Endodermal cell (in vitro differentiated cells): ENCODE measurements at regions not wholly inside any gene's neighbourhood (a gene's known extent, or its start where the extent isn't known, plus 50 kb on each side); places are given as distances from the start of the nearest gene placed in this dataset.

ENCODE experiments used
- DNase-seq: peaks from one replicate; pipeline ENCODE4 v3.0.0-alpha.2; 2017
- H3K27ac ChIP-seq: 2 replicates; pipeline ENCODE4 v1.5.1; 2013; ENCODE audit warnings: mild to moderate bottlenecking, low read depth, low read length, moderate library complexity
- H3K27me3 ChIP-seq: 2 replicates; pipeline ENCODE4 v1.6.1; 2013; ENCODE audit warnings: mild to moderate bottlenecking, low read length, moderate library complexity; ENCODE audit not compliant: insufficient read depth, control insufficient read depth, poor library complexity, severe bottlenecking
- H3K36me3 ChIP-seq: 2 replicates; pipeline ENCODE4 v1.7.0; 2013; ENCODE audit warnings: mild to moderate bottlenecking, low read length, moderate library complexity; ENCODE audit not compliant: control insufficient read depth, insufficient read depth
- H3K4me1 ChIP-seq: one replicate; pipeline ENCODE4 v1.7.0; 2013; ENCODE audit warnings: low read length; ENCODE audit not compliant: control insufficient read depth, insufficient read depth
- H3K4me3 ChIP-seq: 2 replicates; pipeline ENCODE4 v1.5.1; 2013; ENCODE audit warnings: mild to moderate bottlenecking, low read length, moderate library complexity
- H3K9ac ChIP-seq: 2 replicates; pipeline ENCODE4 v1.6.1; 2013; ENCODE audit warnings: mild to moderate bottlenecking, low read length, moderate library complexity; ENCODE audit not compliant: poor library complexity, severe bottlenecking; ENCODE audit errors: extremely low read depth
- H3K9me3 ChIP-seq: 2 replicates; pipeline ENCODE4 v1.6.1; 2013; ENCODE audit warnings: mild to moderate bottlenecking, low read length, moderate library complexity; ENCODE audit not compliant: control insufficient read depth
- H3K27ac Mint-ChIP-seq: 2 replicates; pipeline ENCODE4 v1.8.0; 2020; ENCODE audit warnings: mixed read lengths
- H3K27me3 Mint-ChIP-seq: 2 replicates; pipeline ENCODE4 v1.8.0; 2021; ENCODE audit warnings: mild to moderate bottlenecking, mixed read lengths; ENCODE audit not compliant: insufficient read depth
- H3K36me3 Mint-ChIP-seq: 2 replicates; pipeline ENCODE4 v1.8.0; 2020; ENCODE audit warnings: low read depth, mixed read lengths
- H3K4me1 Mint-ChIP-seq: 2 replicates; pipeline ENCODE4 v1.8.0; 2020; ENCODE audit warnings: mixed read lengths
- H3K4me3 Mint-ChIP-seq: 2 replicates; pipeline ENCODE4 v1.8.0; 2020; ENCODE audit warnings: mild to moderate bottlenecking, moderate library complexity, mixed read lengths
- H3K9me3 Mint-ChIP-seq: 2 replicates; pipeline ENCODE4 v1.8.0; 2020; ENCODE audit warnings: mild to moderate bottlenecking, mixed read lengths
- CTCF ChIP-seq: fragments of 200-600 bp; sonication (generic); conservative IDR thresholded peaks from 2 replicates; pipeline ENCODE4 v1.5.0; 2021; ENCODE audit warnings: antibody characterized with exemption, mild to moderate bottlenecking
- WGBS, 2 experiments: methylation state at CpG; one replicate each; pipeline versions ENCODE4 v1.1.5 to v1.1.7; 2013; ENCODE audit warnings: missing lambda C conversion rate in 2 of 2, mixed read lengths in 1 of 2; ENCODE audit not compliant: insufficient coverage in 1 of 2, insufficient read length in 1 of 2; 5-methylcytosine and 5-hydroxymethylcytosine counted together

GRCh38 chr2:240291337-240292034, 144.0 kb upstream of the GPC1 start:
- no peaks in the 10 kb centered on the region for H3K36me3 Mint-ChIP-seq
- no peak overlapping the region for H3K4me3 Mint-ChIP-seq
- H3K9me3 Mint-ChIP-seq: no peaks in the 10 kb centered on the region
- no peak for TF ChIP-seq CTCF
- 88 to 95% methylated on average over 15 to 16 of the region's 16 CpGs for WGBS, 2 experiments
- Histone ChIP-seq H3K27me3 (no peaks in the 10 kb centered on the region), H3K9ac (no peak overlapping the region), H3K9me3 (no peaks in the 10 kb centered on the region), H3K36me3 (no peaks in the 10 kb centered on the region), H3K27ac (no peak overlapping the region), H3K4me1 (peaks cover 3% of the 10 kb centered on the region), H3K4me3 (no peak overlapping the region)
- peaks cover 2% of the 10 kb centered on the region for H3K27me3 Mint-ChIP-seq
- H3K27ac Mint-ChIP-seq: no peak overlapping the region
- H3K4me1 Mint-ChIP-seq: peaks cover 2% of the 10 kb centered on the region
- DNase-seq: no peak

GRCh38 chr2:240292035-240292574, 143.4 kb upstream of the GPC1 start:
- H3K9me3 Mint-ChIP-seq: no peaks in the 10 kb centered on the region
- no peak for TF ChIP-seq CTCF
- H3K27me3 Mint-ChIP-seq: peaks cover 2% of the 10 kb centered on the region
- Histone ChIP-seq H3K27ac (no peak overlapping the region), H3K36me3 (no peaks in the 10 kb centered on the region), H3K9me3 (no peaks in the 10 kb centered on the region), H3K9ac (no peak overlapping the region), H3K4me3 (no peak overlapping the region), H3K27me3 (no peaks in the 10 kb centered on the region), H3K4me1 (peaks cover 3% of the 10 kb centered on the region)
- 72 to 77% methylated on average over 6 to 8 of the region's 8 CpGs for WGBS, 2 experiments
- DNase-seq: no peak
- peaks cover 2% of the 10 kb centered on the region for H3K4me1 Mint-ChIP-seq
- H3K4me3 Mint-ChIP-seq: no peak overlapping the region
- no peak overlapping the region for H3K27ac Mint-ChIP-seq
- no peaks in the 10 kb centered on the region for H3K36me3 Mint-ChIP-seq

GRCh38 chr2:240292619-240293525, 142.6 kb upstream of the GPC1 start:
- no peaks in the 10 kb centered on the region for H3K36me3 ChIP-seq
- H3K9me3 ChIP-seq: no peaks in the 10 kb centered on the region
- H3K4me1 ChIP-seq: peaks cover 3% of the 10 kb centered on the region
- Mint-ChIP-seq H3K36me3 (no peaks in the 10 kb centered on the region), H3K4me1 (peaks cover 2% of the 10 kb centered on the region), H3K27me3 (peaks cover 2% of the 10 kb centered on the region), H3K9me3 (no peaks in the 10 kb centered on the region), H3K27ac (no peak overlapping the region), H3K4me3 (no peak overlapping the region)
- H3K9ac ChIP-seq: no peak overlapping the region
- no peak overlapping the region for H3K27ac ChIP-seq
- no peak for TF ChIP-seq CTCF
- WGBS, 2 experiments: 91 to 96% methylated on average over 13 to 15 of the region's 15 CpGs
- no peaks in the 10 kb centered on the region for H3K27me3 ChIP-seq
- DNase-seq: no peak
- no peak overlapping the region for H3K4me3 ChIP-seq
